22Rv1 (cell line): ENCODE measurements at regions not wholly inside any gene's neighbourhood (a gene's known extent, or its start where the extent isn't known, plus 50 kb on each side); places are given as distances from the start of the nearest gene placed in this dataset.

Source experiments
- CTCF ChIP-seq: fragments of 450-650 bp; IDR thresholded peaks from 2 replicates; pipeline ENCODE4 v1.5.1; 2017; ENCODE audit warnings: mild to moderate bottlenecking
- ZFX ChIP-seq: fragments of 450-650 bp; IDR thresholded peaks from 2 replicates; pipeline ENCODE4 v1.6.1; 2017; ENCODE audit warnings: antibody characterized with exemption, borderline replicate concordance

DNA sequence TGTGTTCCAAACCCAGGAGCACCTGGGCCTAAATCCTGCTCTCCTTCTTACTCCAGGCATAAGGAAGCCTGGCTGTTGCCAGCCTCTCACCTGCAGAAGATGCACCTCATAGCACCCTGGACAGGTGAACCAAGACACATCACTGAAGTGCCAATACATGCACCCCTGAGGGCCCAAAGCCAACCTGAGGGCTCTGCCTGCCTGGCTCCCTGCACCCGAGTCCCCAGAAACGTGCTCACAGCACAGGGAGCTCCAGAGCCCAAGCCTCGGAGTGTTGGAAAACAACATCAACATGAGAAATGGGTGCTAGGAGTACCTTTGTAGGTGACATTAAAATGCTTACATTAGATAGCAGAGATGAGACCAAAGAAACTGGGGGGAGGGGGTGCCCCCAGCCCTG lies 96.3 kb upstream of the RAB6C start:
- TF ChIP-seq CTCF (no peak), ZFX (no peak)
